PC-9 (cell line): ENCODE measurements at regions not wholly inside any gene's neighbourhood (a gene's known extent, or its start where the extent isn't known, plus 50 kb on each side); places are given as distances from the start of the nearest gene placed in this dataset.

Experiments used
- BruUV-seq: library from RNA; stranded (reverse); fragments of 400-500 nt; replicated peaks from 2 replicates; lab custom pipeline; 2021; lab: Mats Ljungman, UMichigan
- CTCF ChIA-PET: fragments of 300-600 bp; sonication (Branson Sonifier 250); formaldehyde crosslinking; loops from one replicate; lab custom pipeline; 2022; ENCODE audit warnings: antibody characterized with exemption; lab: Charles Lee
- POLR2A ChIA-PET: fragments of 300-600 bp; sonication (Branson Sonifier 250); formaldehyde crosslinking; loops from one replicate; lab custom pipeline; 2022; ENCODE audit warnings: antibody characterized with exemption; ENCODE audit not compliant: unreplicated experiment; lab: Charles Lee
- DNase-seq, 2 experiments: peaks; one replicate each; pipeline versions ENCODE4 v3.0.0 to v3.0.0-alpha.2; 2015 to 2022; ENCODE audit warnings: mixed read lengths in 1 of 2
- H2AFZ ChIP-seq: fragments of 200-600 bp; sonication (generic); 2 replicates; pipeline ENCODE4 v1.8.1; 2017; ENCODE audit warnings: antibody characterized with exemption
- H3F3A ChIP-seq: fragments of 200-600 bp; sonication (generic); 2 replicates; pipeline ENCODE4 v1.8.1; 2017; ENCODE audit warnings: antibody characterized with exemption, mild to moderate bottlenecking, low read depth; ENCODE audit not compliant: insufficient read depth
- H3K27ac ChIP-seq: fragments of 200-600 bp; sonication (generic); 2 replicates; pipeline ENCODE4 v1.6.1; 2016; ENCODE audit warnings: mixed run types
- H3K27me3 ChIP-seq: fragments of 200-600 bp; sonication (generic); 2 replicates; pipeline ENCODE4 v1.6.1; 2016; ENCODE audit warnings: low read depth, mixed run types; ENCODE audit not compliant: insufficient read depth
- H3K36me3 ChIP-seq: fragments of 200-600 bp; sonication (generic); 2 replicates; pipeline ENCODE4 v1.6.1; 2016; ENCODE audit warnings: low read depth, mixed run types
- H3K4me1 ChIP-seq: fragments of 200-600 bp; sonication (generic); replicated peaks from 2 replicates; pipeline ENCODE4 v1.6.1; 2016; ENCODE audit warnings: mixed run types; ENCODE audit not compliant: insufficient read depth
- H3K4me2 ChIP-seq: fragments of 200-600 bp; sonication (generic); 2 replicates; pipeline ENCODE4 v1.6.1; 2017; ENCODE audit warnings: mixed run types
- H3K4me3 ChIP-seq: fragments of 200-600 bp; sonication (generic); 2 replicates; pipeline ENCODE4 v1.6.1; 2016; ENCODE audit warnings: mixed run types
- H3K79me2 ChIP-seq: fragments of 200-600 bp; sonication (generic); 2 replicates; pipeline ENCODE4 v1.6.1; 2017; ENCODE audit warnings: low read depth, mixed run types
- H3K9me2 ChIP-seq: fragments of 200-600 bp; sonication (generic); 2 replicates; pipeline ENCODE4 v1.8.1; 2017; ENCODE audit warnings: mild to moderate bottlenecking; ENCODE audit not compliant: insufficient read depth
- H3K9me3 ChIP-seq: fragments of 200-600 bp; sonication (generic); 2 replicates; pipeline ENCODE4 v1.8.1; 2016; ENCODE audit warnings: low read depth; ENCODE audit not compliant: insufficient read depth
- H4K20me1 ChIP-seq: fragments of 200-600 bp; sonication (generic); 2 replicates; pipeline ENCODE4 v1.8.1; 2017; ENCODE audit not compliant: insufficient read depth
- CTCF ChIP-seq: fragments of 200-600 bp; sonication (generic); conservative IDR thresholded peaks from 2 replicates; pipeline ENCODE4 v1.6.1; 2017; ENCODE audit warnings: mixed run types, antibody characterized with exemption, mild to moderate bottlenecking, moderate library complexity
- EZH2 ChIP-seq: fragments of 200-600 bp; sonication (generic); IDR thresholded peaks from 2 replicates; pipeline ENCODE4 v1.8.0; 2017; ENCODE audit warnings: antibody characterized with exemption, low read depth
- intact Hi-C: fragments of 100-400 bp; cut with micrococcal nuclease; formaldehyde crosslinking; loops from one replicate; pipeline ENCODE4 v1.10.0; 2022; ENCODE audit not compliant: unreplicated experiment

GRCh38 chr4:180179146-180179545, 2064.1 kb upstream of the TENM3 start:
- H3K4me2 ChIP-seq = no peak overlapping the region
- H3K79me2 ChIP-seq = no peaks in the 10 kb centered on the region
- no peaks in the 10 kb centered on the region for H3F3A ChIP-seq
- H3K4me3 ChIP-seq = no peak overlapping the region
- no peak overlapping the region for H3K27ac ChIP-seq
- H3K27me3 ChIP-seq = no peaks in the 10 kb centered on the region
- no peaks in the 10 kb centered on the region for H3K9me3 ChIP-seq
- no peaks in the 10 kb centered on the region for H3K36me3 ChIP-seq
- DNase-seq = no peak
- TF ChIP-seq EZH2 (no peak), CTCF (no peak)
- H2AFZ ChIP-seq = no peak overlapping the region
- intact Hi-C loops = no loop called here
- BruUV-seq = no TSS peak
- ChIA-PET CTCF (no interaction called here), POLR2A (no interaction called here)
- no peaks in the 10 kb centered on the region for H4K20me1 ChIP-seq
- H3K9me2 ChIP-seq = no peaks in the 10 kb centered on the region
- H3K4me1 ChIP-seq = no peaks in the 10 kb centered on the region

GRCh38 chr4:180189666-180190065, 2053.5 kb upstream of the TENM3 start:
- ChIA-PET CTCF (no interaction called here), POLR2A (no interaction called here)
- Histone ChIP-seq H3K9me3 (no peaks in the 10 kb centered on the region), H3K4me2 (no peak overlapping the region), H3K79me2 (no peaks in the 10 kb centered on the region), H4K20me1 (no peaks in the 10 kb centered on the region), H3K4me1 (no peaks in the 10 kb centered on the region), H3K27ac (no peak overlapping the region), H2AFZ (no peak overlapping the region), H3K9me2 (no peaks in the 10 kb centered on the region), H3K27me3 (no peaks in the 10 kb centered on the region), H3K36me3 (no peaks in the 10 kb centered on the region), H3F3A (no peaks in the 10 kb centered on the region), H3K4me3 (no peak overlapping the region)
- intact Hi-C loops = no loop called here
- TF ChIP-seq CTCF = no peak
- TF ChIP-seq EZH2 = no peak
- no TSS peak for BruUV-seq
- DNase-seq = no peak

- Histone ChIP-seq H3K27me3 (no peaks in the 10 kb centered on the region), H3F3A (no peaks in the 10 kb centered on the region), H3K27ac (no peak overlapping the region), H3K9me2 (no peaks in the 10 kb centered on the region), H3K4me1 (no peaks in the 10 kb centered on the region), H2AFZ (no peak overlapping the region), H3K4me2 (no peak overlapping the region), H3K9me3 (no peaks in the 10 kb centered on the region), H4K20me1 (no peaks in the 10 kb centered on the region), H3K79me2 (no peaks in the 10 kb centered on the region), H3K36me3 (no peaks in the 10 kb centered on the region), H3K4me3 (no peak overlapping the region)
- intact Hi-C loops = no loop called here
- TF ChIP-seq EZH2 (no peak), CTCF (no peak)
- POLR2A ChIA-PET = no interaction called here
- no TSS peak for BruUV-seq
- CTCF ChIA-PET = no interaction called here
- no peak for DNase-seq
These were observed 2052.8 kb upstream of the TENM3 start for GRCh38 chr4:180190382-180190781.
